Panc1 (cell line): ENCODE measurements at regions not wholly inside any gene's neighbourhood (a gene's known extent, or its start where the extent isn't known, plus 50 kb on each side); places are given as distances from the start of the nearest gene placed in this dataset.

ENCODE experiments used
- ATAC-seq: fragments of 200-7000 bp; cut with Tn5 transposase; 2 replicates; pipeline ENCODE4 v1.9.1; 2020; ENCODE audit warnings: mild to moderate bottlenecking, moderate library complexity
- BruUV-seq: library from RNA; stranded (reverse); fragments of 400-500 nt; replicated peaks from 2 replicates; lab custom pipeline; 2021; lab: Mats Ljungman, UMichigan
- CTCF ChIA-PET: fragments of 300-600 bp; sonication (Branson Sonifier 250); formaldehyde crosslinking; loops from one replicate; lab custom pipeline; 2022; ENCODE audit warnings: antibody characterized with exemption; lab: Charles Lee
- POLR2A ChIA-PET: fragments of 300-600 bp; sonication (Branson Sonifier 250); formaldehyde crosslinking; loops from one replicate; lab custom pipeline; 2022; ENCODE audit warnings: antibody characterized with exemption; lab: Charles Lee
- DNase-seq: peaks from one replicate; pipeline ENCODE4 v3.0.0-alpha.2; 2010; ENCODE audit warnings: low read depth, low spot score
- H3K27ac ChIP-seq: 2 replicates; pipeline ENCODE4 v1.5.1; 2011; ENCODE audit warnings: mild to moderate bottlenecking, low read length, inconsistent platforms
- H3K27me3 ChIP-seq: fragments of 200-500 bp; sonication (Bioruptor generic); 2 replicates; pipeline ENCODE4 v1.6.0; 2014; ENCODE audit warnings: low read length, inconsistent platforms; ENCODE audit not compliant: control insufficient read depth, insufficient read depth
- H3K36me3 ChIP-seq: fragments of 200-500 bp; sonication (Bioruptor generic); 2 replicates; pipeline ENCODE4 v1.5.1; 2014; ENCODE audit warnings: inconsistent platforms, mild to moderate bottlenecking, low read length, moderate library complexity; ENCODE audit not compliant: control insufficient read depth, insufficient read depth
- H3K4me1 ChIP-seq: 2 replicates; pipeline ENCODE4 v1.5.1; 2011; ENCODE audit warnings: inconsistent platforms, mild to moderate bottlenecking, low read length, moderate library complexity; ENCODE audit not compliant: control insufficient read depth, insufficient read depth
- H3K4me3 ChIP-seq, 2 experiments: 2 replicates each; pipeline ENCODE4 v1.5.1; 2011 to 2012; ENCODE audit warnings: low read depth in 2 of 2, low read length in 2 of 2, mild to moderate bottlenecking in 2 of 2, inconsistent platforms in 1 of 2, moderate library complexity in 1 of 2
- H3K9me3 ChIP-seq: fragments of 200-500 bp; sonication (Bioruptor generic); 2 replicates; pipeline ENCODE4 v1.5.1; 2014; ENCODE audit warnings: low read depth, mild to moderate bottlenecking, inconsistent platforms, low read length, moderate library complexity; ENCODE audit not compliant: control insufficient read depth, insufficient read depth
- CTCF ChIP-seq: fragments of 450-650 bp; IDR thresholded peaks from 2 replicates; pipeline ENCODE4 v1.5.1; 2017; ENCODE audit warnings: mild to moderate bottlenecking
- POLR2AphosphoS5 ChIP-seq: IDR thresholded peaks from 2 replicates; pipeline ENCODE4 v1.6.1; 2012; ENCODE audit warnings: mild to moderate bottlenecking, low read depth, low read length, moderate library complexity
- REST ChIP-seq, 2 experiments: IDR thresholded peaks; 2 replicates each; pipeline ENCODE4 v1.6.1; 2011 to 2012; ENCODE audit warnings: low read depth in 2 of 2, control low read depth in 1 of 2, low read length in 1 of 2, mild to moderate bottlenecking in 1 of 2, moderate library complexity in 1 of 2; ENCODE audit not compliant: insufficient read depth in 1 of 2
- SIN3A ChIP-seq: IDR thresholded peaks from 2 replicates; pipeline ENCODE4 v1.6.1; 2012; ENCODE audit warnings: low read depth, mild to moderate bottlenecking, low read length, moderate library complexity, borderline replicate concordance; ENCODE audit not compliant: insufficient read depth
- TCF7L2 ChIP-seq: IDR thresholded peaks from 2 replicates; pipeline ENCODE4 v1.6.1; 2011; ENCODE audit warnings: mild to moderate bottlenecking, low read depth, low read length, inconsistent platforms
- in situ Hi-C: cut with HindIII; loops from 2 replicates; pipeline ENCODE4 v1.10.0; 2016; ENCODE audit warnings: low sequenced_read_pairs, low pct_unique_long_range_greater_than_20kb
- intact Hi-C: fragments of 100-400 bp; cut with micrococcal nuclease; formaldehyde crosslinking; loops from one replicate; pipeline ENCODE4 v1.10.0; 2022; ENCODE audit not compliant: unreplicated experiment

- Histone ChIP-seq H3K4me3 (no peak overlapping the region), H3K27ac (no peak overlapping the region), H3K36me3 (no peaks in the 10 kb centered on the region), H3K9me3 (no peaks in the 10 kb centered on the region), H3K4me1 (no peaks in the 10 kb centered on the region), H3K27me3 (no peaks in the 10 kb centered on the region)
- TF ChIP-seq POLR2AphosphoS5 = no peak
- TF ChIP-seq SIN3A = no peak
- no peak for TF ChIP-seq REST (IDR thresholded peaks at IDR 0.05; ENCODE audit: insufficient read depth in 1 of 2, low read depth in 2 of 2, low read length in 1 of 2)
- no peak for TF ChIP-seq CTCF
- TF ChIP-seq TCF7L2 = no peak
- intact Hi-C loops = no loop called here
- ChIA-PET CTCF (no interaction called here), POLR2A (no interaction called here)
- no peak for DNase-seq
- no peak for ATAC-seq
- in situ Hi-C loops = no loop called here
- BruUV-seq = no TSS peak
These were observed 681.2 kb upstream of the NECTIN3 start for GRCh38 chr3:110390372-110390771.

GRCh38 chr3:110391042-110391441, 680.6 kb upstream of the NECTIN3 start:
- POLR2A ChIA-PET = no interaction called here
- BruUV-seq = no TSS peak
- intact Hi-C loops = no loop called here
- Histone ChIP-seq H3K4me3 (no peak overlapping the region), H3K27me3 (no peaks in the 10 kb centered on the region), H3K36me3 (no peaks in the 10 kb centered on the region), H3K9me3 (no peaks in the 10 kb centered on the region), H3K27ac (no peak overlapping the region), H3K4me1 (no peaks in the 10 kb centered on the region)
- in situ Hi-C loops = no loop called here
- CTCF ChIA-PET = no interaction called here
- no peak for TF ChIP-seq CTCF
- DNase-seq (no peak), ATAC-seq (no peak)
